Keratinocyte (primary cell): ENCODE measurements at regions not wholly inside any gene's neighbourhood (a gene's known extent, or its start where the extent isn't known, plus 50 kb on each side); places are given as distances from the start of the nearest gene placed in this dataset.

ENCODE experiments used
- DNase-seq: peaks from one replicate; pipeline ENCODE4 v3.0.0-alpha.2; 2011; ENCODE audit warnings: low read depth, missing footprints, low spot score
- FAIRE-seq: peaks from 2 replicates; lab custom pipeline; 2011; peaks lifted over from hg19 to GRCh38; lab: Jason Lieb, UNC
- H2AFZ ChIP-seq: 2 replicates; pipeline ENCODE4 v1.6.0; 2012; ENCODE audit warnings: low read length, control low read depth, inconsistent platforms; ENCODE audit not compliant: control insufficient read depth
- H3K27ac ChIP-seq: 2 replicates; pipeline ENCODE4 v1.5.1; 2011; ENCODE audit warnings: low read length; ENCODE audit not compliant: control insufficient read depth, insufficient read depth
- H3K27me3 ChIP-seq: 3 replicates; pipeline ENCODE4 v1.6.0; 2011; ENCODE audit warnings: low read length; ENCODE audit not compliant: control insufficient read depth, insufficient read depth; ENCODE audit errors: extremely low read depth
- H3K36me3 ChIP-seq, 2 experiments: 2 replicates in 1 of 2; 3 replicates in 1 of 2; pipeline ENCODE4 v1.5.1; 2011; ENCODE audit warnings: low read length in 2 of 2, mild to moderate bottlenecking in 1 of 2; ENCODE audit not compliant: control insufficient read depth in 2 of 2, insufficient read depth in 2 of 2; ENCODE audit errors: extremely low read depth in 1 of 2
- H3K4me1 ChIP-seq: 3 replicates; pipeline ENCODE4 v1.5.1; 2011; ENCODE audit warnings: low read length; ENCODE audit not compliant: control insufficient read depth, insufficient read depth; ENCODE audit errors: extremely low read depth
- H3K4me2 ChIP-seq: 3 replicates; pipeline ENCODE4 v1.6.0; 2011; ENCODE audit warnings: low read depth, low read length; ENCODE audit not compliant: control insufficient read depth, insufficient read depth; ENCODE audit errors: extremely low read depth
- H3K4me3 ChIP-seq, 3 experiments: fragments of 200-600 bp in 1 of 3; sonication (generic) in 1 of 3; 2 replicates in 2 of 3; 3 replicates in 1 of 3; pipeline ENCODE4 v1.5.1; 2011 to 2016; ENCODE audit warnings: low read length in 3 of 3, mild to moderate bottlenecking in 3 of 3, control low read depth in 2 of 3, inconsistent platforms in 1 of 3, low read depth in 1 of 3, mixed read lengths in 1 of 3, mixed run types in 1 of 3, moderate library complexity in 1 of 3; ENCODE audit not compliant: control insufficient read depth in 2 of 3, insufficient read depth in 2 of 3; ENCODE audit errors: extremely low read depth in 1 of 3
- H3K79me2 ChIP-seq: 2 replicates; pipeline ENCODE4 v1.6.0; 2012; ENCODE audit warnings: low read length; ENCODE audit not compliant: control insufficient read depth, insufficient read depth
- H3K9ac ChIP-seq: 3 replicates; pipeline ENCODE4 v1.6.0; 2011; ENCODE audit warnings: low read length; ENCODE audit not compliant: control insufficient read depth, insufficient read depth; ENCODE audit errors: extremely low read depth
- H3K9me1 ChIP-seq: 3 replicates; pipeline ENCODE4 v1.6.0; 2011; ENCODE audit warnings: low read length; ENCODE audit not compliant: control insufficient read depth, insufficient read depth; ENCODE audit errors: extremely low read depth
- H3K9me3 ChIP-seq: 2 replicates; pipeline ENCODE4 v1.5.1; 2012; ENCODE audit warnings: low read depth, low read length; ENCODE audit not compliant: control insufficient read depth
- H4K20me1 ChIP-seq: 3 replicates; pipeline ENCODE4 v1.6.0; 2011; ENCODE audit warnings: low read length; ENCODE audit not compliant: control insufficient read depth, insufficient read depth; ENCODE audit errors: extremely low read depth
- CTCF ChIP-seq, 3 experiments: IDR thresholded peaks in 1 of 3; conservative IDR thresholded peaks in 1 of 3; optimal IDR thresholded peaks in 1 of 3; 2 replicates in 2 of 3; 3 replicates in 1 of 3; pipeline versions ENCODE3 to v1.5.1; 2011; ENCODE audit warnings: low read length in 3 of 3, mild to moderate bottlenecking in 3 of 3, moderate library complexity in 2 of 3, control low read depth in 1 of 3, inconsistent platforms in 1 of 3; ENCODE audit not compliant: insufficient read depth in 2 of 3; ENCODE audit errors: extremely low read depth in 1 of 3
- EZH2 ChIP-seq: IDR thresholded peaks from one replicate; pipeline ENCODE4 v1.6.1; 2012; ENCODE audit warnings: inconsistent platforms, mild to moderate bottlenecking, low read length, moderate library complexity
- dilution Hi-C: fragments of 300-500 bp; cut with MboI; formaldehyde crosslinking; loops from one replicate; pipeline ENCODE4 v1.7.0; 2020; ENCODE audit warnings: low sequenced_read_pairs; ENCODE audit not compliant: extremely low pct_ligation_motif_present

- dilution Hi-C loops: no loop called here
- Histone ChIP-seq H3K4me2 (no peak overlapping the region), H3K27ac (no peak overlapping the region), H3K79me2 (no peaks in the 10 kb centered on the region), H3K9ac (no peak overlapping the region), H3K9me1 (no peaks in the 10 kb centered on the region), H3K4me1 (no peaks in the 10 kb centered on the region), H3K36me3 (no peaks in the 10 kb centered on the region), H2AFZ (no peak overlapping the region), H3K27me3 (no peaks in the 10 kb centered on the region), H4K20me1 (no peaks in the 10 kb centered on the region), H3K4me3 (no peak overlapping the region), H3K9me3 (no peaks in the 10 kb centered on the region)
- TF ChIP-seq CTCF (optimal IDR thresholded peaks at IDR 0.05 in 1 of 3, IDR thresholded peaks at IDR 0.05 in 1 of 3, conservative IDR thresholded peaks at IDR 0.05 in 1 of 3; ENCODE audit: extremely low read depth in 1 of 3, insufficient read depth in 2 of 3, low read length in 3 of 3): no peak
- no peak for TF ChIP-seq EZH2
- DNase-seq: no peak
- no peak for FAIRE-seq
These were observed 268.2 kb downstream of the TMEM167A start for GRCh38 chr5:82808960-82809359.

- no peak overlapping the region for H3K9ac ChIP-seq
- H3K9me3 ChIP-seq: no peaks in the 10 kb centered on the region
- no peaks in the 10 kb centered on the region for H3K27me3 ChIP-seq
- H4K20me1 ChIP-seq: no peaks in the 10 kb centered on the region
- H3K79me2 ChIP-seq: no peaks in the 10 kb centered on the region
- H3K36me3 ChIP-seq: no peaks in the 10 kb centered on the region
- dilution Hi-C loops: no loop called here
- no peak overlapping the region for H2AFZ ChIP-seq
- no peak overlapping the region for H3K27ac ChIP-seq
- H3K4me3 ChIP-seq: no peak overlapping the region
- no peaks in the 10 kb centered on the region for H3K9me1 ChIP-seq
- no peak overlapping the region for H3K4me2 ChIP-seq
- no peaks in the 10 kb centered on the region for H3K4me1 ChIP-seq
- no peak for TF ChIP-seq CTCF (optimal IDR thresholded peaks at IDR 0.05 in 1 of 3, IDR thresholded peaks at IDR 0.05 in 1 of 3, conservative IDR thresholded peaks at IDR 0.05 in 1 of 3; ENCODE audit: extremely low read depth in 1 of 3, insufficient read depth in 2 of 3, low read length in 3 of 3)
- no peak for TF ChIP-seq EZH2
- no peak for DNase-seq
- no peak for FAIRE-seq
These were observed 270.2 kb downstream of the TMEM167A start for GRCh38 chr5:82807021-82807420.
